HG03571 (cell line): ENCODE measurements at regions not wholly inside any gene's neighbourhood (a gene's known extent, or its start where the extent isn't known, plus 50 kb on each side); places are given as distances from the start of the nearest gene placed in this dataset.

ENCODE experiments used
- ATAC-seq: cut with Tn5 transposase; IDR thresholded peaks from one replicate; pipeline ENCODE4 v1.9.1; 2021; ENCODE audit not compliant: unreplicated experiment

DNA sequence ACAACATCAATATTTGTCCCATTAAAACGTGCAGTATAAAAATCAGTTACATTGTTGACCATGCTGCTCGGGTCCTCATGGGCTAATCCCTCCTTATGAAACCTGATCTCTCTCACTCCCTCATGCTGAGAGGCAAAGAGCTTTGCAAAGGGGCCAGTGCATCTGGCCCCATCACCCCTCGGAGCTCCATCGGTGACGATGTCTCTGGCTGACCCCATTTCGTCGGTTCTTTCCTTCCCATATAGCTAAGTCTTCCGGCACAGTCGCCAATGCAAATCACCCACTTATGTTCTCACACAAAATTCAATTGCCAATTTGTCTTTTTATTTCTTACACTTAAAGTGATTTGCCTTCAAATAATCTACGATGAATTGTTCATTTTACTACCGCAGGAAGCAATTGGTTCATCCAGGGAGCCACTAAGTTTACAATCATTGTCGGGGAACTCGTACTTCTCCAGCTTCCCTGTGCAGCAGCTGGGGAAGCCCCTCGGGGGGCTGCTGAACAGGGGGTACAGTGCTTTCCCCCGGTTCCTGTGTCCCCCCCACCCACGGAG is 199.8 kb upstream of the CDH4 start:
- no peak for ATAC-seq

DNA sequence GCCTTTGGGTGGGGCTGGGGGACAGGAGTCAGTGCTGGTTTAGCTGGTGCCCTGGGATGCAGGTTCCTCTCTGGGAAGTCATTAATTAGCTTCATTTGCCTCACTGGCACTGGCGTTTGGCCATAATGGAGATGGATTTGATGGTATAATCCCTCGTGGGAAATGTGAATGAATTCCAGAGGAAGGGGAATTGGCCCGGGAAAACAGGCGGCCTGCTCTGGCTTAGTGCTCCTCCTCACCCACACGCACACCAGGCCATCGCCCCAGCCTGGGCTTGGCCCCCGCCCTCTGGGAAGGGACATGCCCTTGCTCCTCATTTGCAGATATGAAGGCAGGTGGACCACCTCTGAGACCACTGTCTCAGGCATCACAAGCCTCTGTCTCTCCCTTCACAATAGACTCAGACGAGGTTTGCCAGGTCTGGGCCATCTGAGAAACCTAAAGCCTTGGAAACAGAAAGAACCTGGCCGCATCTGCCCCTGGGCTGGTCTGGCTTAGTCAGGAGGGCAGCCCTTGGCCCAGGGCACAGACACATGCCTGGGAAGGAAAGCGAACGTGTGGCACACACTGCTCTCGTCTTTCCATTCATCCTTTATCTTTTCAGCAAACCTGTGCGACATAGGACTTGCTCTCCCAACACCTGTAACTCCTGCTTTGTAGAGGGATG is 199.2 kb upstream of the CDH4 start:
- no peak for ATAC-seq

DNA sequence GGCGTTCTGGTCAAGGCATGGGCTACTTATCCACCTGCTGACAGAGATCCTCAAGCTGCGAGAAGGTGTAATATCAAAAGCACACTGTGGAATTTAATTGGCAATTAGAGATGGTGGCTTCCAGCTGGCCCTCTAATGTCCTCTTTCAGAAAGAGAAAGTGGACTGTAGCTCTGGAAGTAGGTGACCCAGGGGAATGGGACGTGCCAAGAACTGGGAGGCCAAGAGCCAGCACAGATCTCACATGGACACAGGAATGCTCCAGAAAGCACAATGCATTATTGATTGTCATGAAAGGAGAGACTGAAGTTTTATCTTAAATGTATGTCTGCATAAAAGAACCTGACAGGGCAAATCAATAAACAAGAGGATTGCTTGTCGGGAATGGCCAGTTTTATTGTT is 198.6 kb upstream of the CDH4 start:
- ATAC-seq = no peak

DNA sequence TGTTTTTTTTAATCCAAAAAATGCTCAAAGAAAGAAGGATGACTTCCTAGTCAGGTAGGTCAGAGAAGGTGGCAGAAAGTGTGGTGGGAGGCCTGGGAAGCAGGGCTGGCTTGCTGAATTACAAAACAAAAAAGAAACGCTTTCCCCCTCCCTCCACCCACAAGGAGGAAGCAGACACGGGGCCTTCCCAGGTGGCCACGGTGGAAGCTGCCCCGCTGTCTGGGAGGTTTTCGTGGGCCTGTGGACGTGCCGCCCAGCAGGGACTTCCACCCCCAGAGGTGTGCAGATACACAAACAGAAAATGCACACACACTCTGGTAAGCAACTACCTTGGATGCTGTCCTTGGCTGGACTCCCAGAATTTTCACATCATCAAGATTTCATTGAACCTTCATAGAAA is 198.2 kb upstream of the CDH4 start:
- ATAC-seq = no peak

DNA sequence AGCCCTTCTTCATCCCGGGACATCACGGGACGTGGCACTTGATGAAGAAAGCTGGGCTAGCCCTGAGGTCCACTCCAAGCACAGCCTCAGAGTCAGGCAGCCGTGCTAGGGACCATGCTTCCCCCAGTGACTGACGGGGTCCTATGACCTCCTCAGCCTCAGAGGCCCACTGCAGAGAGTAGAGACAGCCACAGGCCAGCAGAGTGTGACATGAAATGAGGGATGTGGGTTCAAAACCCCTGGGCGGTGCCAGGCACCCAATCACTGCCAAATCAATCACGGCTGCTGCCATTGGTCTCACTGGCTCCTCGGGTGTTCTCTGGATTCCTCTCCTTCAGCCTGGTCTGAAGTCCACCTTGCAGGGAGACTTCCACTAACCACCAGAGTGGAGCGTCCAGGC is 197.7 kb upstream of the CDH4 start:
- no peak for ATAC-seq

- no peak for ATAC-seq
Measured at GRCh38 chr20:61055180-61056010, 196.7 kb upstream of the CDH4 start.

GRCh38 chr20:61056116-61056515 is 195.9 kb upstream of the CDH4 start:
- ATAC-seq = no peak

DNA sequence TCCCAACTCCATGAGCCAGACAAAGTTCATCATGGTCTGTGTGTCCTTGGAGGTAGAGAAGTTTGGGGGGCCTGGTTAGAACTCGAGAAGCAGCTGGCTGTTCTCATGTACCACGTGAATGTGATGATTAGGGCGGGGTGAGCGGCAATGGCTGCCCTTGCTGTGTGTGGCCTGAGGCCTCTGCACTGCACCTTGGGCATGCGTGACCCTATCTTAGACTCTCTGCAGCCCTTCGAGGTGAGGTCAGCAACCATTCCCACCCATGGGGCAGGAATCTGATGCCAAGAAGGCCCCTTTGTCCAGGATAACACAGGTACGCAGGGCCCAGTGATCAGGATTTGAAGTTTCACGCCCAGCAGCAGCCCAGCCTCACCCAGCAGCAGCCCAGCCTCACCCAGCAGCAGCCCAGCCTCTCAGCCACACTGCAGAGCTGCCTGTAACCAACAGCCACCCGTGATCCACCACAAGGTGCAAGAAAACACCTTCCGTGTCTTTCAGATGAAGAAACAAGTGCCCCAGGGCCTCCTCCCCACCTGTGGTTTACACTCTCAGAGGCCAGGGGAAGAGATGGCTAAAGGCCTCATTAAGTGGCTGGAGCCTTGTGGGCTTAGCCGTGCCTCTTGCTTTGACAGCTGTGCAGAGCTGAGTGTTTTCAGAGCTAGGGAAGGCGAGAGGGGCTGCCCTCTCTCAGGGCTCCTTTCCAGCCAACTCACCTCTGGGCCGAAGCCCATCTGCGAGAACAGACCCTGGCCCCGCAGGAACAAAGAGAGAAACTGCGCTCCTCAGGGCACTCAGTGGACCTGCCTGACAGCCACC is 195.2 kb upstream of the CDH4 start:
- ATAC-seq = no peak

- no peak for ATAC-seq
Measured at GRCh38 chr20:61057443-61058121, 194.5 kb upstream of the CDH4 start.

DNA sequence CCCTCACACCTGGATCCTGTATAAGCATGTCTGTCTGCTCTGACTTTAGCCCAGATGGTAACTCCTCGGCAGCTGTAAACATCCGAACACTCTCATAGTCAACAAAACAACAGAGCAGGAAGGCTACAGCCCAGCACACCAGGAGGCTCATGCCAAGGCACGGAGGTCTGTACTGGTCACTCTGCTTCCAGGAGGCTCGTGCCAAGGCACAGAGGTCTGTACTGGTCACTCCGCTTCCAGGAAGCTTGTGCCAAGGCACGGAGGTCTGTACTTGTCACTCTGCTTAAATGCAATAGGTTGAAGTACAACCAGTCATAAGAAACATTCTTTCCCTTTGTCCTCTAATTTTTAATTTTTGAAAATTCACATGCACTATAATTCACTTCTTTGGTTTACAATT is 190.1 kb upstream of the CDH4 start:
- ATAC-seq = no peak

DNA sequence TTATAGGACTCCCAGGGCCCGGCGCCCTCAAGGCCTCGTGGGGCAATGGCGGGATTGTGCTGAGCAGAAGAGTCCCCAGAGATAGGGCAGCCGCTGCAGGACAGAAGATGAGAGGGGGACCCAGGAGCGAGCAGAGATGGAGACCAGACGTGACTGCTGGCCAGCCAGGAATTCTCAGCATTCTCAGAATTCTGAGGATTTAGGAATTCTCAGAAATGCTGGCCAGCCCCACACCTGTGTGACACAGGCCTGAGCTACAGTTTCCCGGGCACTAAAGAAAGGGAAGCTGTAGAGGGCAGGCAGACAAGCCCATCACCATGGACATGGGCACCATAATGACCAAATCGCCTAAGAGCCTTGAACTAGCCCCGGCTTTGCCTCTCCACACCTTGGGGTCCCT is 186.2 kb upstream of the CDH4 start:
- no peak for ATAC-seq

GRCh38 chr20:61066526-61066925 is 185.5 kb upstream of the CDH4 start:
- no peak for ATAC-seq

GRCh38 chr20:61067221-61067620 is 184.8 kb upstream of the CDH4 start:
- ATAC-seq = no peak

DNA sequence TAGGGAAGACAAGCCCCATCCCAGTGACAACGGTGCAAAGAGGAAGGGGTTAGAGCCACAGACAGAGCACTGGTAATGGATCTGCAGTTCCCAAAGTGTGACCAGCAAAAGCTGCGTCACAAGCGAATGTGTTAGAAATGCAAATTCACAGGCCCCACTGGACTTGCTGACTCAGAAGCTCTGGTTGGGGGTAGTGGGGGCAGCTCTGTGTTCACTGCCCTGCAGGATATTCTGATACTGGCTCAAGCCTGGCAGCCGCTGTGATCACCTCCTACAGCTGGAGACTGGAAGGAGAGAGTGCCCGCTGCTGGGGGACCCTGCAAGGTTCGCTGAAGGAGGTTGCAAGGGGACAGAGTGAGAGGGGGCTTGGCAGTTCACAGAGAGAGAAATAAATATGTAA is 179.7 kb upstream of the CDH4 start:
- ATAC-seq = no peak

DNA sequence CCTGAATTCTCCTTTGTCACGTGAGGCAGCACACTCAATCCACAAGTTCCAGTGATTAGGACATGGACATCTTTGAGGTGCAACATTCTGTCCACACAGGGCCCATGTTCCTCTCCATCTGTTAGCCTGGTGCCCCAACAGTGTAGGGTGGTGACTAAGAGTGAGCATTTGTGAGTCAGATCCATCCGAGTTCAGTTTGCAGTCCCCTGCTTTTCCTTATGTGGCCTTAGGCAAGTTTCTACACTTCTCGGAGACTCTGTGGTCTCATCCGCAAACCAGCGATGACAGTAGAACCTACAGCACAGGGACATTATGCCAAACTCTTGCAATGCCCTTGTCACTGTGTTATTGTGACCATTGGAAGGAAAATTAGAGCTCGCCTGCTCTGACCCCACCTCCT is 178.7 kb upstream of the CDH4 start:
- ATAC-seq = no peak

DNA sequence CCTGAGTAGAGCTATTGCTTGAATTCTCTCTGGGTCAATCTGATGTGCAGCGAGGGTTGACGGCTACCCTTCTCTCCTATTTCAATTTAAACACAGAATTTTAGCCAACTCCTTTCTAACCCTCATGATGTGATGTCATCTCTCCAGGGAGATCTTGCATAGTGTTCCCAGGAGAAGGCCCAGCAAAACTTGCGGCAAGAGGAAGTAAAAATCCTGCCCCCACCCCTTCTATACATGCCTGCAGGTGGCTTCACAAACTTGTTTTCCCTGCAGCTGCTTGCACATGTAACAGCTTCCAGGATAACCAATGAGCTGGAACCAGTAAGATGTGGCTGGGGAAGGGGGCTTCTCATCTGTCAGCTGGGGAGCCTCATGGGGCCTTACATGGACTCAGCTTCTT is 169.3 kb upstream of the CDH4 start:
- no peak for ATAC-seq

GRCh38 chr20:61083431-61083830 is 168.6 kb upstream of the CDH4 start:
- ATAC-seq = no peak

DNA sequence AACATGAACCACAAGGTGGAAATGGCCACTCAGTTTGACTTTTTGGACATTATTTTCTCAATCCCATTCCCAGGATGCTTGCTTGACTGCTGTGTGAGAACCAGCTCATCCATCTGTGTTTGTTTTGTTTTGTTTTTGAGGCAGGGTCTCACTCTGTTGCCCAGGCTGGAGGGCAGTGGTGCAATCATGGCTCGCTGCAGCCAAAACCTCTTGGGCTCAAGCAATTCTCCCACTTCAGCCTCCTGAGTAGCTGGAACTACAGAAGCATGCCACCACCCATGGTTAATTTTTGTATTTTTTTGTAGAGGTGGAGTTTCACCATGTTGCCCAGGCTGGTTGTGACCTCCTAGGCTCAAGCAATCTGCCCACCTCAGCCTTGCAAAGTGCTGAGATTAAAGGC is 166.0 kb upstream of the CDH4 start:
- no peak for ATAC-seq

- ATAC-seq = no peak
Measured at GRCh38 chr20:61090541-61090940, 161.5 kb upstream of the CDH4 start.

- ATAC-seq = no peak
Measured at GRCh38 chr20:61092251-61092650, 159.8 kb upstream of the CDH4 start.

- no peak for ATAC-seq
Measured at GRCh38 chr20:61094581-61094980, 157.5 kb upstream of the CDH4 start.
